ENCODE measurements at regions not wholly inside any gene's neighbourhood (a gene's known extent, or its start where the extent isn't known, plus 50 kb on each side); places are given as distances from the start of the nearest gene placed in this dataset.

GRCh38 chr5:4420177-4420576 lies 720.0 kb upstream of the ADAMTS16 start:
- ChIA-PET CTCF (no interaction called here), POLR2A (no interaction called here)
- no peak overlapping the region for H3K27ac ChIP-seq (ENCODE audit: extremely low read depth, low read depth, low read length)
- H3K36me3 ChIP-seq (ENCODE audit: control insufficient read depth in 2 of 2, insufficient read depth in 1 of 2, low read length in 2 of 2): no peaks in the 10 kb centered on the region
- no peak overlapping the region for H3K4me3 ChIP-seq (ENCODE audit: low read depth, low read length)
- no peak for TF ChIP-seq ZNF707 (tag by site-specific recombination; IDR thresholded peaks at IDR 0.05)
- TF ChIP-seq ZNF112 (tag by site-specific recombination; IDR thresholded peaks at IDR 0.05): 0 out of 2 replicates have a peak, but pooled peaks have one; percentile 33
- peak; percentile 31; the same call in 1 of the 2 replicates for TF ChIP-seq ZNF239 (tag by site-specific recombination; IDR thresholded peaks at IDR 0.05)
- TF ChIP-seq ZNF837 (tag by site-specific recombination; IDR thresholded peaks at IDR 0.05): no peak
- no peaks in the 10 kb centered on the region for H3K9me3 ChIP-seq (ENCODE audit: control insufficient read depth, insufficient read depth, low read depth, low read length)
- no peaks in the 10 kb centered on the region for H3K4me1 ChIP-seq (ENCODE audit: control insufficient read depth, insufficient read depth, low read length)

- POLR2A ChIA-PET: no interaction called here
- CTCF ChIA-PET: interaction anchor here (1.1 kb wide), 1 partner anchor 279 kb away, joined by 4 read pairs; no protein-coding TSS in a partner anchor
- no peak overlapping the region for H3K27ac ChIP-seq (ENCODE audit: extremely low read depth, low read depth, low read length)
These were observed 719.4 kb upstream of the ADAMTS16 start for GRCh38 chr5:4420681-4421080.

More at GRCh38 chr5:4420681-4421080, 719.4 kb upstream of the ADAMTS16 start:
- Histone ChIP-seq H3K9me3 (ENCODE audit: control insufficient read depth, insufficient read depth, low read depth, low read length) (no peaks in the 10 kb centered on the region), H3K4me1 (ENCODE audit: control insufficient read depth, insufficient read depth, low read length) (no peaks in the 10 kb centered on the region), H3K36me3 (ENCODE audit: control insufficient read depth in 2 of 2, insufficient read depth in 1 of 2, low read length in 2 of 2) (no peaks in the 10 kb centered on the region), H3K4me3 (ENCODE audit: low read depth, low read length) (no peak overlapping the region)
- no peak for TF ChIP-seq ZNF629 (tag by site-specific recombination; IDR thresholded peaks at IDR 0.05)
- TF ChIP-seq ZNF792 (tag by site-specific recombination; IDR thresholded peaks at IDR 0.05): no peak
- TF ChIP-seq GLIS2 (tag by site-specific recombination; IDR thresholded peaks at IDR 0.05): no peak
- no peak for TF ChIP-seq ZNF610 (tag by site-specific recombination; IDR thresholded peaks at IDR 0.05; ENCODE audit: borderline replicate concordance)
- no peak for TF ChIP-seq ZNF341 (tag by site-specific recombination; IDR thresholded peaks at IDR 0.05; ENCODE audit: low read depth)
- TF ChIP-seq PRDM10 (tag by site-specific recombination; IDR thresholded peaks at IDR 0.05): no peak
- no peak for TF ChIP-seq ZNF148 (tag by site-specific recombination; IDR thresholded peaks at IDR 0.05; ENCODE audit: borderline replicate concordance)
- TF ChIP-seq REST (tag by site-specific recombination; IDR thresholded peaks at IDR 0.05): no peak
- no peak for TF ChIP-seq ZNF561 (tag by site-specific recombination; IDR thresholded peaks at IDR 0.05; ENCODE audit: borderline replicate concordance)
- no peak for TF ChIP-seq ZSCAN18 (tag by site-specific recombination; IDR thresholded peaks at IDR 0.05)
- no peak for TF ChIP-seq ZNF555 (tag by site-specific recombination; conservative IDR thresholded peaks at IDR 0.05)
- no peak for TF ChIP-seq ZFP3 (tag by site-specific recombination; IDR thresholded peaks at IDR 0.05; ENCODE audit: low read depth)
- TF ChIP-seq EGR2 (tag by site-specific recombination; IDR thresholded peaks at IDR 0.05; ENCODE audit: low read depth): no peak
